PC-9 (cell line): ENCODE measurements at regions not wholly inside any gene's neighbourhood (a gene's known extent, or its start where the extent isn't known, plus 50 kb on each side); places are given as distances from the start of the nearest gene placed in this dataset.

ENCODE experiments used
- CTCF ChIP-seq: fragments of 200-600 bp; sonication (generic); conservative IDR thresholded peaks from 2 replicates; pipeline ENCODE4 v1.6.1; 2017; ENCODE audit warnings: mixed run types, antibody characterized with exemption, mild to moderate bottlenecking, moderate library complexity
- EZH2 ChIP-seq: fragments of 200-600 bp; sonication (generic); IDR thresholded peaks from 2 replicates; pipeline ENCODE4 v1.8.0; 2017; ENCODE audit warnings: antibody characterized with exemption, low read depth

GRCh38 chr5:25423271-25423670 lies 778.5 kb upstream of the CDH10 start:
- TF ChIP-seq CTCF (no peak), EZH2 (no peak)
